ENCODE measurements at regions not wholly inside any gene's neighbourhood (a gene's known extent, or its start where the extent isn't known, plus 50 kb on each side); places are given as distances from the start of the nearest gene placed in this dataset.

GRCh38 chr2:51825823-51826222 lies 793.9 kb upstream of the NRXN1 start:
- DNase-seq (ENCODE audit: low read depth), result no peak
- no peaks in the 10 kb centered on the region for H3K36me3 ChIP-seq (ENCODE audit: control insufficient read depth, insufficient read depth, low read length)
- H3K27me3 ChIP-seq (ENCODE audit: control insufficient read depth, insufficient read depth, low read length), result no peaks in the 10 kb centered on the region
- H3K4me3 ChIP-seq (ENCODE audit: low read depth, low read length), result no peak overlapping the region
- TF ChIP-seq, protein P1, sequence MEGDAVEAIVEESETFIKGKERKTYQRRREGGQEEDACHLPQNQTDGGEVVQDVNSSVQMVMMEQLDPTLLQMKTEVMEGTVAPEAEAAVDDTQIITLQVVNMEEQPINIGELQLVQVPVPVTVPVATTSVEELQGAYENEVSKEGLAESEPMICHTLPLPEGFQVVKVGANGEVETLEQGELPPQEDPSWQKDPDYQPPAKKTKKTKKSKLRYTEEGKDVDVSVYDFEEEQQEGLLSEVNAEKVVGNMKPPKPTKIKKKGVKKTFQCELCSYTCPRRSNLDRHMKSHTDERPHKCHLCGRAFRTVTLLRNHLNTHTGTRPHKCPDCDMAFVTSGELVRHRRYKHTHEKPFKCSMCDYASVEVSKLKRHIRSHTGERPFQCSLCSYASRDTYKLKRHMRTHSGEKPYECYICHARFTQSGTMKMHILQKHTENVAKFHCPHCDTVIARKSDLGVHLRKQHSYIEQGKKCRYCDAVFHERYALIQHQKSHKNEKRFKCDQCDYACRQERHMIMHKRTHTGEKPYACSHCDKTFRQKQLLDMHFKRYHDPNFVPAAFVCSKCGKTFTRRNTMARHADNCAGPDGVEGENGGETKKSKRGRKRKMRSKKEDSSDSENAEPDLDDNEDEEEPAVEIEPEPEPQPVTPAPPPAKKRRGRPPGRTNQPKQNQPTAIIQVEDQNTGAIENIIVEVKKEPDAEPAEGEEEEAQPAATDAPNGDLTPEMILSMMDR (IDR thresholded peaks at IDR 0.05; ENCODE audit: insufficient read depth, low read length, poor library complexity, severe bottlenecking), result no peak

DNA sequence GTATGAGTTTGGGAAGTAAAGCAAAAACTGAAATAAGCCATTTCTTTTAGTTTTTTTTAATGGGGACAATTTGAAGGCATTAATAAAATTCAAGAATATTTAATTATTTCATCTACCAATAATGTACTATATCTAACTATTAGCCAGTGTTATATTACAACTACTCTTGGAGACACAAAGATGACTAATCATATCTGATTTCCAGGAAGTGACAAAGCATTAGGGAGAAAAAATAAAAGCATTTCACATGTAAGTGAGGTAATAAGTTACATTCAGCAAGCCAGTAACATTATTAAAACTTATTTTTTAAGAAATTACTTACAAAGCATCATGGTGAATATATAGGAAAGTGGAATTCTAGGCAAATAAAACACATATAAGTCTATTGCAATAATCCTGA lies 781.3 kb upstream of the NRXN1 start:
- no peaks in the 10 kb centered on the region for H3K36me3 ChIP-seq (ENCODE audit: control insufficient read depth, insufficient read depth, low read length)
- H3K27me3 ChIP-seq (ENCODE audit: control insufficient read depth, insufficient read depth, low read length), result no peaks in the 10 kb centered on the region
- DNase-seq (ENCODE audit: low read depth), result no peak
- TF ChIP-seq, protein P1 (IDR thresholded peaks at IDR 0.05; ENCODE audit: insufficient read depth, low read length, poor library complexity, severe bottlenecking), result no peak
- H3K4me3 ChIP-seq (ENCODE audit: low read depth, low read length), result no peak overlapping the region

DNA sequence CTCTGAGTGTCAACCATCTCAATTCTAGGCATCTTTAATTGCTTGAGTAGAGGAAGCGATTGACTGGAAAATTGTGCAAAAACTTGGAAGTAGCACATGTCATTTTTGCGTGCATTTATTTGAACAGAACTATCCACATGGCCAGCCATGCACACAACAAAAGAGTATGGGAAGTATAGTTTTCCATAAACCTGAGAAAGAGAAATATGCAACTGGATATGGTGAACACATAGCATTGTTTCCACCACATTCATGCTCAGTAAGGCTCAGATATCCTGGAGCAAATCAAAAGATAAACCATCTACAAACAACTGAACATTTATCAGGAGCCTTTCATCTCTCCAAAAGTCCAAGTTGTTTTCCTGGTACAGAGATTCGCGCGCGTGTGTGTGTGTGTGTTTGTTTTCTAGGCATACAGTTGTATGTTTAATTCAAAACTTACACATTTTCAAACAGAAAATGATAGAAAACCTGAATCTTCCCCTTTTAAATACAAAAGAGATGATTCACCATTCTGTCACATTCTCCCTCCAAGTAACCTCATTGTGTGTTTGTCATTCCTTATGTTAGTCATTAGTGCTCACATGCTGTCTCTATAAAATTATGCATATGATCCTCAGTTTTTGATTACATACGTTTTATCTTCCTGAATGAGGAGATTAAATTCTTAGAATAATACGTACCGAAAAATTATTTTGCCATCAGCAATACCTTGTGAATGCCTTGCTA lies 780.4 kb upstream of the NRXN1 start:
- Histone ChIP-seq H3K36me3 (ENCODE audit: control insufficient read depth, insufficient read depth, low read length) (no peaks in the 10 kb centered on the region), H3K27me3 (ENCODE audit: control insufficient read depth, insufficient read depth, low read length) (no peaks in the 10 kb centered on the region), H3K4me3 (ENCODE audit: low read depth, low read length) (no peak overlapping the region)
- TF ChIP-seq, protein P1 (IDR thresholded peaks at IDR 0.05; ENCODE audit: insufficient read depth, low read length, poor library complexity, severe bottlenecking), result no peak
- no peak for DNase-seq (ENCODE audit: low read depth)

DNA sequence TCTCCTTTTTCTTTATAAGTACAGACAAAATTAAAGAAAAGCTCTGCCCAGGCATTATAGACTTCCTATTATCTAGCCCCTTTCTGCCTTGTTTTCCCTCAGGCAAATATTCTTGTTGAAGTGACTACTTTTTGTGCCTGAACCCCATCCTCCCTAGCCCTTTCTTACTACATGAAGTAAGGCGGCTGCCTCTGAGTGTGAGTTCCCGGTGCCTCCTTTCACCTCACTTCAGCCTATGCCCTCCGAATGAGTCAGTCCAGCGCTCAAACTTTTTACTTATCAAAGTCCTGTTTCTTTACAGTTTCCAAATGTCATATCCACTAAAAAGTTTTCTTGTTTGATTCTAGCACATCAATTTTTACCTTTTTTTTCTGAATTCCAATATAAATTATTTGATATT lies 778.3 kb upstream of the NRXN1 start:
- Histone ChIP-seq H3K4me3 (ENCODE audit: low read depth, low read length) (no peak overlapping the region), H3K27me3 (ENCODE audit: control insufficient read depth, insufficient read depth, low read length) (no peaks in the 10 kb centered on the region), H3K36me3 (ENCODE audit: control insufficient read depth, insufficient read depth, low read length) (no peaks in the 10 kb centered on the region)
- DNase-seq (ENCODE audit: low read depth), result no peak
- TF ChIP-seq, protein P1 (IDR thresholded peaks at IDR 0.05; ENCODE audit: insufficient read depth, low read length, poor library complexity, severe bottlenecking), result no peak

DNA sequence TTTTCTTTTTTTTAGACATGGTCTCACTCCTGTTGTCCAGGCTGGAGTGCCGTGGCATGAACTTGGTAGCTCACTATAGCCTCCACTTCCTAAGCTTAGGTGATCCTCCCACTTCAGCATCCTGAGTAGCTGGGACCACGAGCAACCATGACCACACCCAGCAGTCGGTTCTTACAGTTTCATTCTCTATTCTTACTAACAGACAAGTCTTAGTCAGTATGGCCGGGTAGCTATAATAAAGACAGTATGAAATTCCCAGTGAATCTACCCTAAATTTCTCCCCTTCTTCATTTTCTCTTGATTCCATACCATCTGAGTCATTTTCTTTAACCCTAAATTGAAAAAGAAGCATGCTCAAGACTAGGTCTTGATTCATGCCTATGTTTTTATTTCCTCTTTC lies 775.3 kb upstream of the NRXN1 start:
- DNase-seq (ENCODE audit: low read depth), result no peak
- no peak overlapping the region for H3K4me3 ChIP-seq (ENCODE audit: low read depth, low read length)
- no peaks in the 10 kb centered on the region for H3K27me3 ChIP-seq (ENCODE audit: control insufficient read depth, insufficient read depth, low read length)
- no peaks in the 10 kb centered on the region for H3K36me3 ChIP-seq (ENCODE audit: control insufficient read depth, insufficient read depth, low read length)
- TF ChIP-seq, protein P1 (IDR thresholded peaks at IDR 0.05; ENCODE audit: insufficient read depth, low read length, poor library complexity, severe bottlenecking), result no peak
